ENCODE measurements at regions not wholly inside any gene's neighbourhood (a gene's known extent, or its start where the extent isn't known, plus 50 kb on each side); places are given as distances from the start of the nearest gene placed in this dataset.
"Not testable (repeated sequence)": the region's sequence is repeated elsewhere in the genome, so short reads cannot be mapped to it uniquely, and the experiment has no call there.

- no peak for DNase-seq
Measured at GRCh38 chr3:110419096-110419495, 652.5 kb upstream of the NECTIN3 start.

GRCh38 chr3:110419601-110420000, 652.0 kb upstream of the NECTIN3 start:
- DNase-seq = no peak

- DNase-seq = no peak
Measured at GRCh38 chr3:110420158-110420641, 651.4 kb upstream of the NECTIN3 start.

GRCh38 chr3:110423276-110423675, 648.3 kb upstream of the NECTIN3 start:
- no peak for DNase-seq

- DNase-seq = no peak
Measured at GRCh38 chr3:110430146-110430545, 641.5 kb upstream of the NECTIN3 start.

GRCh38 chr3:110436209-110436608, 635.4 kb upstream of the NECTIN3 start:
- no peak for DNase-seq

- not testable (repeated sequence) for DNase-seq
Measured at GRCh38 chr3:110440066-110440653, 631.5 kb upstream of the NECTIN3 start.

- no peak for DNase-seq
Measured at GRCh38 chr3:110454066-110454465, 617.5 kb upstream of the NECTIN3 start.

- DNase-seq = no peak
Measured at GRCh38 chr3:110456001-110456400, 615.6 kb upstream of the NECTIN3 start.

- DNase-seq = no peak
Measured at GRCh38 chr3:110456438-110457138, 615.0 kb upstream of the NECTIN3 start.

GRCh38 chr3:110457508-110457907, 614.1 kb upstream of the NECTIN3 start:
- no peak for DNase-seq

GRCh38 chr3:110459021-110459420, 612.6 kb upstream of the NECTIN3 start:
- DNase-seq = no peak

GRCh38 chr3:110470310-110470709, 601.3 kb upstream of the NECTIN3 start:
- no peak for DNase-seq

GRCh38 chr3:110473405-110473804, 598.2 kb upstream of the NECTIN3 start:
- DNase-seq = no peak

- no peak for DNase-seq
Measured at GRCh38 chr3:110474397-110474796, 597.2 kb upstream of the NECTIN3 start.

- DNase-seq = no peak
Measured at GRCh38 chr3:110478377-110479054, 593.1 kb upstream of the NECTIN3 start.

GRCh38 chr3:110479731-110480130, 591.9 kb upstream of the NECTIN3 start:
- no peak for DNase-seq

GRCh38 chr3:110485389-110485788, 586.2 kb upstream of the NECTIN3 start:
- DNase-seq = no peak

GRCh38 chr3:110487840-110488239, 583.8 kb upstream of the NECTIN3 start:
- DNase-seq = no peak

GRCh38 chr3:110491413-110491812, 580.2 kb upstream of the NECTIN3 start:
- DNase-seq = no peak

- DNase-seq = no peak
Measured at GRCh38 chr3:110492876-110493275, 578.7 kb upstream of the NECTIN3 start.

- no peak for DNase-seq
Measured at GRCh38 chr3:110493438-110494092, 578.1 kb upstream of the NECTIN3 start.

- DNase-seq = no peak
Measured at GRCh38 chr3:110494093-110494490, 577.5 kb upstream of the NECTIN3 start.

GRCh38 chr3:110494728-110495127, 576.9 kb upstream of the NECTIN3 start:
- DNase-seq = no peak
